Right lung (tissue), 2 donors: ENCODE measurements at regions not wholly inside any gene's neighbourhood (a gene's known extent, or its start where the extent isn't known, plus 50 kb on each side); places are given as distances from the start of the nearest gene placed in this dataset.

Experiments used
- DNase-seq, 2 donors: peaks; one replicate each; pipeline ENCODE4 v3.0.0-alpha.2; 2013

GRCh38 chr10:36301539-36301938 is 659.4 kb upstream of the FZD8 start:
- DNase-seq = no peak

DNA sequence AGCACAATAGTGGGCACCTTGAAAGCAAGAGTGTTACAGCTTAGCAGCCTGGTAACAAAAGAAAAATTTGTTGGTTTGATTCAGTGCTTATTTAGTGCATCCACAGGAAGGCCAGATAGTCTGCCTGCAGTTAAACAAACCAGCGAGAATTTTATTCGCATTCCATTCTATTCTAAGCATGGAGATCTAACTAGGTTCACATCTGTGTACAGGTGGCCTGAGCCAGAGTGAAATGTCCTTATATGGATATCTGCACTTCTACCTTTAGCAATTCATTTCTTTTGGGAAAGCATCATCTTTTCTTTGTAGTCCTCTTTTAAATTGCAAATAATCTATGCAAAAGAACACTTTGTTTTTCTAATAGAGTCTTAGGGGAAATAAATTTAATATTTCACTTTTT is 659.0 kb upstream of the FZD8 start:
- DNase-seq = no peak

GRCh38 chr10:36283827-36284226 is 641.7 kb upstream of the FZD8 start:
- no peak for DNase-seq

DNA sequence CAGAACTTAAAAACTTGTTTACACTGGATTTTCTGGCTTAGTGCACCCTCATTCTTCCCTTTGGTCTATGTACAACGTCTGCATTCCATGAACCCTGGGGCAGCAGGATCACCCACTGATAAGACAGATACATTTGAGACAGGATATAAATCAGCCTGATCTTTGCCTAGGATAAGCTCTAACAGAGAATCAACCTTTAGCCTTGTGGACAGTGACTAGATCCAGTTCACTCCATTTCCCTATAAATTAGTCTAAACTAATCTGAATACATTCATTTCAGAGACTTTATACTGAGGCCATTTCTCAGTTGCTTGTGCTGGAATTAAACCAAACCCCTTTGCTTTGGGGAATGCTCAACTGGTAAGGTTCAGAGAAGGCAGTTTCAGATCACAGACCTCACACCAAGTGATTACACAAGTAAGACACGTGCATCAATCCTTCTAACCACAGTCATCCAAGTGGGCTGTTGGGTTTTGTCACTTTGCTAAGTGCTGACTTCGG is 639.8 kb upstream of the FZD8 start:
- DNase-seq = no peak

DNA sequence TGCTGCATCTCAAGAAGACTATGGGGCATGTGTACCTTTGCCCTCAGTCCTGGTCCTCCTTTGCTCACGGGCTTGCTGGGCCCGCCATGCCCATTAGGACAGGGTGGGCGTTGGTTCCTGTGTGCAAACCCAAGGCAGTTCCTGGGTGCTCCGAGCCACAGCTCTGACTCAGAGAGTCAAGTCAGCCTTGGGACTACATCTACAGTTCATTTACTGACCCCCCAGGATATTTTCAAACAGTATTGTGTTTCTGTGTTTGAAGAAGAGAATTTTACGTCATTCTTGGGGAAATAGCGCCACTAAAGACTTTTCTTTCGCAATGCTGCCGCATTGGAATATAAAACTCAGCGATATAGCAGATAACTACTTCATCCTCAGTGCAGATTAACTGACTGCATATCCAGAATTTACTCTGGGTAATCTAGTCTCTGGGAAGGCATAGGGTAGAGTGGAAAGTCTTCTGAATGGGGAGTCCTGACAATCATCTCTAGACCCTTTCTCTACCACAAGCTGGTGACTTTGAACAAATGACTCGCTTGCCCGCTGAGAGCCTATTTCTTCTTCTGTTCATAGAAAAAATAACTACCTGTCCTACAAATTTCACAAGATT is 638.9 kb upstream of the FZD8 start:
- DNase-seq = no peak

DNA sequence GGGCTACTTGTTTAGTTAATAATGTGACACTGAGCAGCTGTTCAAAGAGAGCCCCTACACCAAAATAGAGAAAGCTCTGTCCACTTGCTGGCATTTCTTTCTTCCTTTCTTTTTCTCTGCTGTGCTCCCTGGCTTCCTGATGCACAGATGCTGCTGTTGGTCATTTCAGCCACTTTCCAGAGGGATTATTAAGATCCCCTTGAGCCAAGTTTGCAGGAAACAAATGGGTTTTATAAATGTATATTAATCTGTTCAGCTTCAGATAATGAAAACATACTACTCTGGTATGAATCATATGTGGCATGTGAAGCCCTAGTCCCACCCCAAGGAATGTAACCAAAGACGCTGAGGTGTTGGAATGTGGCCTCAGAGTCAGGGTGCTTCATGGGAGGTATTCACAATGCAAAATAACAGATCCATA is 638.2 kb upstream of the FZD8 start:
- DNase-seq = no peak

GRCh38 chr10:36278176-36278575 is 636.1 kb upstream of the FZD8 start:
- no peak for DNase-seq

GRCh38 chr10:36277459-36277858 is 635.4 kb upstream of the FZD8 start:
- no peak for DNase-seq

- no peak for DNase-seq
Observed at GRCh38 chr10:36271627-36272340, 629.7 kb upstream of the FZD8 start.

DNA sequence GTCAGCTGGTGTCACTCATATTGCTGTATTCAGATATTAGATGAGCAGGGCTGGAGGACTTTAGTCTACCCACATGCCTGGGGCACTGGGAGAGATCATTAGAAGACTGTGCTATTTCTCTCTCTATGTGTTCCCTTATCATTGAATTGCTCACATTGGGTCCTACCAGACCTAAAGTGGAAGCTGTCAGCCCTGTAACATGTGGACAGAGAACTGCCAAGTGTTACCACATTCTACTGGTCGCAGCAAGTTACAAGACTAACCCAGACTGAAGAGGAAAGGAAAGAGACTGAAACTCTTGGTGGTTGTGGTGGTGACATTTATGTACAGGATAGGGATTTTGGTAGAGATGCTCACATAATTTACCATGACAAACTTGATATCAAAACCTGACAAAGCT is 627.1 kb upstream of the FZD8 start:
- DNase-seq = no peak

DNA sequence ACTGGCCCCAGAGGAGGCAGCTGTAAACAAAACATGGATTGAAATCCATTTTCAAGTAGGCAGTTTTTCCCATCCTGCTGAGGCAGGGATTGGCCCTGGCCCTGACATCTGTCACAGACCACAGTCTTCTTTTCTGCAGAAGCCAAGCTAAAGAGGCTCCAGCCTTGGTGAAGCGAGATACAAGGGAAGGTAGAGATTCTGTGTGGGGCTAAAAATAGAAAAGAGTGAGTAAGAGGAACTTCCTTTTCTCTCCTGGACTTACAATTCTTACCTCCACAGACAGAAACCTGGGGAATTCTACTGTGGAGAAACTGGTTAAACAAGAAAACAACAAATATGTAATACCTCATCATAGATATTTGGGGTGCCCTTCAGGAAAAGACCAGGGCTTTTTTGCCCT is 624.8 kb upstream of the FZD8 start:
- no peak for DNase-seq

GRCh38 chr10:36265741-36266140 is 623.6 kb upstream of the FZD8 start:
- no peak for DNase-seq

DNA sequence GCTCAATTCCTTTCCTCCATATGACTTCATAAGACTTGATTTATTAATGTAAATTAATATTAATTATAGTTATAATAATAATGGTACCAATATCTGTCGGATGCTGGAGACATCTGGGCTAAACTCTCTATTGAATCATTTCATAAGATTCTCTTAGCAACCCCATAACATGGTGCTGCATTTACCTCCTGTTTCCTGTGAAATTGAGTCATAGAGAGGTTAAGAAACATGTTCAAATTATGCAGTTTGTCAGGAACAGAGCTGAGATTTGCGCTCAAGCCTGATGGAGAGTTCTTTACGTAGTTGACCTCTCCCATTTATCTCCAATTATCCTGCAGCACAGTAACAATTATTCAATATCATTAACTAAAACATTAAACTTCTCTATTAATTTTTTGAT is 621.8 kb upstream of the FZD8 start:
- no peak for DNase-seq

GRCh38 chr10:36256948-36257356 is 614.9 kb upstream of the FZD8 start:
- DNase-seq = no peak

GRCh38 chr10:36256166-36256565 is 614.1 kb upstream of the FZD8 start:
- DNase-seq = peak; percentile 36 to 38

GRCh38 chr10:36254199-36254598 is 612.1 kb upstream of the FZD8 start:
- DNase-seq = no peak

DNA sequence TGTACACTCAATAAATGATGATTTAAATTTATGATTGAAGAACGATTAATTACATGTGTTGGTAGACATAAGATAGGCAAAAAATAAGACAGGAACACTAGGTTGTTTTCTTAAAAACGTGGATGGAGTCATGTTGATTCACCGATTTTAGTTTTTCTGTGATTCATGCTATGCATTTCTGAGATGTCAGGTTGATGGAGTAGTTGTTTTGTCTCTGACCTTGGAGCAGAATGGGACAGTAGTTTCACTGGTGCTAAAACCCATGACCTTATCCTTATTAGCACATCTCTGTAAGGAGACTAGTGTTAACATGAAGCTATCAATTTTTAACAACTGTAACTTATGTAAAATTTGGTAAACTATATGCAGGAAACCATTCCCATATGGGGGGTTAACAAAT is 611.6 kb upstream of the FZD8 start:
- DNase-seq = no peak

- DNase-seq = no peak
Observed at GRCh38 chr10:36251068-36251467, 609.0 kb upstream of the FZD8 start.

DNA sequence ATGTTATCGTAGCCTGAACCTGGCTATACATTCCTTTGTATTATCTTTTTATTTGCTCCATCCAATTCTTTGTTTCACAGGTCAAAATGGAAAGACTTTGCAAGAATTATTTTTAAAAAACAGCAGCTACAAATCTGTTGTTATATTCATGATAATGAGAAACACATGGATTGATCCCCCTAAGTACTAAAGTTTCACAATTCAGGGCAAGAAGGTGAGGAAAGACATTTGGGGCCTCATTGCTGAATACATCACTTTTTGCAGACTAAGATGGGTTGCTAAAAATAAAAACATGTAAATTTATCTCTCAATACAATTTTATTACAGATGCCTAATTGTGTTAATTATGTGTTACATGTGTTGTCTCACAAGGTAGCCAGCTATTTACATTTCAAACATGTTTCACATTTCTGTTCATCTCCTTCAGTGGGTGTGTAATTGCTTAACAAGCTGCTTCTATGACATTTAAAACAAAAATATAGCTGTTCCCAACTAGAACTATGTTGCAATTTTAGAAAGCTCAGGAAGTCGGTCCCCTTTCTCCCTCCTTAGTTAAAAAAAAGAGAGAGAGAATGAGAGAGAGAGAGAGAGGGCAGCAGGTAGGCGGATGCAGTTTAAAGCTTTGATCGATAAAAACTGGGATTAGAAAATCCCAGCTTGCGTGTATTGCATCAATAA is 606.3 kb upstream of the FZD8 start:
- DNase-seq = peak in 1 of 2 donors; percentile 1

GRCh38 chr10:36247478-36247877 is 605.4 kb upstream of the FZD8 start:
- no peak for DNase-seq

GRCh38 chr10:36236931-36237330 is 594.8 kb upstream of the FZD8 start:
- no peak for DNase-seq

DNA sequence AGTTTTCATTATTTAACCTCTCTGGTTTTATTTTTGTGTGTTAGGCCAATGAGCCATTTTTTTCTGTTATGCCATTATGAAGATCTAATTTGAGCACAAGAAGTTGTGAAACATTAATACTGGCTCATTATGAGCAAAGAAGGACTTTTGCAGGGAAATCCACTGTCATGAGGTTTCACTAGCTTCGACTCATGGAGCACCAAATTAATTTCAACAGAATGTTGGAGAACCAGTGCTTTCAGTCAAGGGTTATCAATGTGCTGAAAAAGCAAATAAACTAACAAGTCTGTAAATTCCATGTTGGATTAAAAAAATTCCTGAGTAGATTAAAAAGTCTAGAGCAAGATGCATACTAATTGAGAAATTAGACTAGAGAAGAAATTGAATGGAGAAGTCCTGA is 594.2 kb upstream of the FZD8 start:
- no peak for DNase-seq

DNA sequence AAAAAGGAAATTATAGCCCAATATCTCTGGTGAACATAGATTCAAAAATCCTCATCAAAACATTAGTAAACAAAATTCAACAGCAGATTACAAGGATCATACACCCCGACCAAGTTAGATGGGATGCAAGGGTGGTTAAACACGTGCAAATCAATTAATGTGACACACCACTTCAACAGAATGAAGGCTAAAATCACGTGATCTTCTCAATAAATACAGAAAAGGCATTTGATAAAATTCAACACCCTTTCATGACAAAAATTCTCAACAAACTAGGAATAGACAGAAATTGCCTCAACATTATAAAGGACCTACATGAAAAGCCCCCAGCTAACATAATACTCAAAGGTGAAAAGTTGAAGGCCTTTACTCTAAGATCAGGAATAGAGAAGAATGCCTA is 590.8 kb upstream of the FZD8 start:
- DNase-seq = no peak
